HFFc6 (cell line): ENCODE measurements at regions not wholly inside any gene's neighbourhood (a gene's known extent, or its start where the extent isn't known, plus 50 kb on each side); places are given as distances from the start of the nearest gene placed in this dataset.
A peak's percentile ranks its signal among the peaks of the same experiment; 100 is the strongest.

Experiments used
- DNase-seq: peaks from one replicate; pipeline ENCODE4 v3.0.0-alpha.2; 2018
- H3K27ac Mint-ChIP-seq: 2 replicates; pipeline ENCODE4 v1.8.0; 2020; ENCODE audit warnings: mild to moderate bottlenecking, mixed read lengths
- H3K27me3 Mint-ChIP-seq: 2 replicates; pipeline ENCODE4 v1.8.0; 2021; ENCODE audit warnings: mild to moderate bottlenecking, moderate library complexity, mixed read lengths; ENCODE audit not compliant: insufficient read depth
- H3K36me3 Mint-ChIP-seq: 2 replicates; pipeline ENCODE4 v1.8.0; 2021; ENCODE audit warnings: low read depth, mixed read lengths
- H3K4me1 Mint-ChIP-seq: 2 replicates; pipeline ENCODE4 v1.8.0; 2020; ENCODE audit warnings: low read depth, mixed read lengths
- H3K4me3 Mint-ChIP-seq: 2 replicates; pipeline ENCODE4 v1.8.0; 2020; ENCODE audit warnings: mild to moderate bottlenecking, moderate library complexity, mixed read lengths
- H3K9me3 Mint-ChIP-seq: 2 replicates; pipeline ENCODE4 v1.8.0; 2020; ENCODE audit warnings: mild to moderate bottlenecking, mixed read lengths
- CTCF ChIP-seq: fragments of 200-600 bp; sonication (generic); IDR thresholded peaks from 2 replicates; pipeline ENCODE4 v1.5.0; 2021; ENCODE audit warnings: antibody characterized with exemption, mild to moderate bottlenecking

GRCh38 chr1:166464333-166464732, 297.5 kb upstream of the FAM78B start:
- Mint-ChIP-seq H3K36me3 (no peaks in the 10 kb centered on the region), H3K27ac (no peak overlapping the region), H3K4me1 (no peaks in the 10 kb centered on the region), H3K4me3 (no peak overlapping the region), H3K9me3 (no peaks in the 10 kb centered on the region), H3K27me3 (no peaks in the 10 kb centered on the region)
- DNase-seq = no peak
- TF ChIP-seq CTCF = no peak

GRCh38 chr1:166470014-166470413, 303.2 kb upstream of the FAM78B start:
- Mint-ChIP-seq H3K4me1 (no peaks in the 10 kb centered on the region), H3K27me3 (no peaks in the 10 kb centered on the region), H3K9me3 (no peaks in the 10 kb centered on the region), H3K36me3 (no peaks in the 10 kb centered on the region), H3K27ac (no peak overlapping the region), H3K4me3 (no peak overlapping the region)
- DNase-seq = no peak
- TF ChIP-seq CTCF = no peak

GRCh38 chr1:166470441-166470840, 303.6 kb upstream of the FAM78B start:
- H3K4me1 Mint-ChIP-seq = no peaks in the 10 kb centered on the region
- H3K4me3 Mint-ChIP-seq = no peak overlapping the region
- no peak overlapping the region for H3K27ac Mint-ChIP-seq
- H3K36me3 Mint-ChIP-seq = no peaks in the 10 kb centered on the region
- TF ChIP-seq CTCF = no peak
- DNase-seq = no peak
- H3K27me3 Mint-ChIP-seq = no peaks in the 10 kb centered on the region
- H3K9me3 Mint-ChIP-seq = no peaks in the 10 kb centered on the region

- H3K27ac Mint-ChIP-seq = no peak overlapping the region
- H3K4me1 Mint-ChIP-seq = no peaks in the 10 kb centered on the region
- H3K4me3 Mint-ChIP-seq = no peak overlapping the region
- TF ChIP-seq CTCF = no peak
- no peaks in the 10 kb centered on the region for H3K36me3 Mint-ChIP-seq
- H3K9me3 Mint-ChIP-seq = no peaks in the 10 kb centered on the region
- no peaks in the 10 kb centered on the region for H3K27me3 Mint-ChIP-seq
- no peak for DNase-seq
Observed at GRCh38 chr1:166471359-166471758, 304.6 kb upstream of the FAM78B start.

GRCh38 chr1:166479052-166479631, 312.3 kb upstream of the FAM78B start:
- peak; percentile 94 for TF ChIP-seq CTCF
- Mint-ChIP-seq H3K9me3 (no peaks in the 10 kb centered on the region), H3K27me3 (peaks cover 3% of the 10 kb centered on the region; the same call in 1 of the 2 replicates), H3K27ac (no peak overlapping the region), H3K36me3 (no peaks in the 10 kb centered on the region), H3K4me1 (no peaks in the 10 kb centered on the region), H3K4me3 (no peak overlapping the region)
- peak; percentile 14 for DNase-seq

- peak overlapping the region; percentile 64 for H3K27ac Mint-ChIP-seq
- H3K36me3 Mint-ChIP-seq = no peaks in the 10 kb centered on the region
- H3K4me3 Mint-ChIP-seq = peak overlapping the region; percentile 70
- H3K27me3 Mint-ChIP-seq = no peaks in the 10 kb centered on the region
- no peak for DNase-seq
- no peaks in the 10 kb centered on the region for H3K9me3 Mint-ChIP-seq
- no peak for TF ChIP-seq CTCF
- H3K4me1 Mint-ChIP-seq = no peaks in the 10 kb centered on the region; the same call in 1 of the 2 replicates
Observed at GRCh38 chr1:166484471-166484870, 317.7 kb upstream of the FAM78B start.
